ENCODE measurements at regions not wholly inside any gene's neighbourhood (a gene's known extent, or its start where the extent isn't known, plus 50 kb on each side); places are given as distances from the start of the nearest gene placed in this dataset.

- H4K20me1 ChIP-seq (replicated peaks; ENCODE audit: control insufficient read depth, insufficient read depth, low read length) = no peaks in the 10 kb centered on the region
- no peak overlapping the region for H2AFZ ChIP-seq (ENCODE audit: low read depth, low read length)
- no peak overlapping the region for H3K4me3 ChIP-seq
- POLR2A ChIA-PET = no interaction called here
- H3K36me3 ChIP-seq (ENCODE audit: control insufficient read depth, insufficient read depth, low read length) = no peaks in the 10 kb centered on the region
- FAIRE-seq = no peak
- no peak overlapping the region for H3K9ac ChIP-seq (ENCODE audit: insufficient read depth in 1 of 2, low read depth in 2 of 2, low read length in 2 of 2)
- no peak overlapping the region for H3K4me2 ChIP-seq (ENCODE audit: insufficient read depth, low read length)
- no peaks in the 10 kb centered on the region; a peak in 1 of 5 replicates for H3K4me1 ChIP-seq (replicated peaks in 1 of 2; ENCODE audit: control insufficient read depth in 2 of 2, insufficient read depth in 2 of 2, low read length in 2 of 2)
- in situ Hi-C loops (cut with MboI) (no loop called here), intact Hi-C loops (cut with micrococcal nuclease) (no loop called here)
- H3K9me3 ChIP-seq (replicated peaks; ENCODE audit: control insufficient read depth, insufficient read depth, low read depth, low read length) = no peaks in the 10 kb centered on the region
- no peaks in the 10 kb centered on the region for H3K9me1 ChIP-seq (ENCODE audit: control insufficient read depth, insufficient read depth, low read length)
- H3K27me3 ChIP-seq (ENCODE audit: control insufficient read depth in 2 of 2, insufficient read depth in 2 of 2, low read length in 2 of 2) = no peaks in the 10 kb centered on the region
- TF ChIP-seq MXI1 (IDR thresholded peaks at IDR 0.05; ENCODE audit: low read depth, low read length) (no peak), PHB (CRISPR knock-in tag; IDR thresholded peaks at IDR 0.05) (no peak), SMAD4 (CRISPR knock-in tag; conservative IDR thresholded peaks at IDR 0.05) (no peak), ZNF175 (CRISPR knock-in tag; IDR thresholded peaks at IDR 0.05; ENCODE audit: low read depth) (no peak), EHMT2 (IDR thresholded peaks at IDR 0.05) (no peak), CREB5 (CRISPR knock-in tag; IDR thresholded peaks at IDR 0.05) (no peak), GTF2A2 (tag; IDR thresholded peaks at IDR 0.05) (no peak), ZNF41 (CRISPR knock-in tag; conservative IDR thresholded peaks at IDR 0.05) (no peak), POLR3A (IDR thresholded peaks at IDR 0.05; ENCODE audit: borderline replicate concordance, extremely low read depth, insufficient read depth, insufficient read length) (no peak)
- TF ChIP-seq, protein P1, sequence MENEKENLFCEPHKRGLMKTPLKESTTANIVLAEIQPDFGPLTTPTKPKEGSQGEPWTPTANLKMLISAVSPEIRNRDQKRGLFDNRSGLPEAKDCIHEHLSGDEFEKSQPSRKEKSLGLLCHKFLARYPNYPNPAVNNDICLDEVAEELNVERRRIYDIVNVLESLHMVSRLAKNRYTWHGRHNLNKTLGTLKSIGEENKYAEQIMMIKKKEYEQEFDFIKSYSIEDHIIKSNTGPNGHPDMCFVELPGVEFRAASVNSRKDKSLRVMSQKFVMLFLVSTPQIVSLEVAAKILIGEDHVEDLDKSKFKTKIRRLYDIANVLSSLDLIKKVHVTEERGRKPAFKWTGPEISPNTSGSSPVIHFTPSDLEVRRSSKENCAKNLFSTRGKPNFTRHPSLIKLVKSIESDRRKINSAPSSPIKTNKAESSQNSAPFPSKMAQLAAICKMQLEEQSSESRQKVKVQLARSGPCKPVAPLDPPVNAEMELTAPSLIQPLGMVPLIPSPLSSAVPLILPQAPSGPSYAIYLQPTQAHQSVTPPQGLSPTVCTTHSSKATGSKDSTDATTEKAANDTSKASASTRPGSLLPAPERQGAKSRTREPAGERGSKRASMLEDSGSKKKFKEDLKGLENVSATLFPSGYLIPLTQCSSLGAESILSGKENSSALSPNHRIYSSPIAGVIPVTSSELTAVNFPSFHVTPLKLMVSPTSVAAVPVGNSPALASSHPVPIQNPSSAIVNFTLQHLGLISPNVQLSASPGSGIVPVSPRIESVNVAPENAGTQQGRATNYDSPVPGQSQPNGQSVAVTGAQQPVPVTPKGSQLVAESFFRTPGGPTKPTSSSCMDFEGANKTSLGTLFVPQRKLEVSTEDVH (IDR thresholded peaks at IDR 0.05; ENCODE audit: low read depth, partially characterized antibody) = no peak
- no peak for DNase-seq (ENCODE audit: extremely low read depth in 1 of 4, low spot score in 3 of 4)
- no TSS peak for BruUV-seq (replicated peaks)
- no peak overlapping the region for H3K27ac ChIP-seq (ENCODE audit: extremely low read depth, low read depth, low read length)
- CTCF ChIA-PET (ENCODE audit: low intra/inter-chr PET ratio) = no interaction called here
- no peaks in the 10 kb centered on the region for H3K79me2 ChIP-seq (ENCODE audit: control insufficient read depth, insufficient read depth, low read length)
- WGBS (ENCODE audit: insufficient coverage, low coverage, missing lambda C conversion rate) = 33% methylated on average over 1 of the region's 1 CpG
- no peak for ATAC-seq
Observed at GRCh38 chr18:54702686-54703085, 111.6 kb downstream of the DYNAP start.
